HepG2 (cell line): ENCODE measurements at regions not wholly inside any gene's neighbourhood (a gene's known extent, or its start where the extent isn't known, plus 50 kb on each side); places are given as distances from the start of the nearest gene placed in this dataset.

Experiments
- CSRNP1 ChIP-seq: sonication (generic); formaldehyde crosslinking; IDR thresholded peaks from 2 replicates; pipeline ENCODE4 v1.8.1; 2023; ENCODE audit warnings: mild to moderate bottlenecking, missing genetic modification reagents
- GMEB2 ChIP-seq: IDR thresholded peaks from 2 replicates; pipeline ENCODE4 v1.6.1; 2016; ENCODE audit warnings: missing biosample characterization, missing genetic modification reagents, low read depth
- IRX3 ChIP-seq: sonication (generic); formaldehyde crosslinking; IDR thresholded peaks from 2 replicates; pipeline ENCODE4 v1.8.1; 2023; ENCODE audit warnings: mild to moderate bottlenecking, low read depth, missing genetic modification reagents, borderline replicate concordance
- PRDM10 ChIP-seq: sonication (generic); formaldehyde crosslinking; IDR thresholded peaks from 2 replicates; pipeline ENCODE4 v1.4.0; 2020; ENCODE audit warnings: low read depth, missing genetic modification reagents
- SNAPC2 ChIP-seq: sonication (generic); formaldehyde crosslinking; IDR thresholded peaks from 2 replicates; pipeline ENCODE4 v1.8.1; 2022; ENCODE audit warnings: mild to moderate bottlenecking, missing genetic modification reagents
- TFDP1 ChIP-seq: IDR thresholded peaks from 2 replicates; pipeline ENCODE4 v1.6.1; 2016; ENCODE audit warnings: missing compliant biosample characterization, missing genetic modification reagents, borderline replicate concordance
- ZBTB21 ChIP-seq: sonication (generic); formaldehyde crosslinking; IDR thresholded peaks from 2 replicates; pipeline ENCODE4 v1.4.0; 2020; ENCODE audit warnings: missing genetic modification reagents
- ZMYM2 ChIP-seq: sonication (generic); formaldehyde crosslinking; IDR thresholded peaks from 2 replicates; pipeline ENCODE4 v1.8.0; 2022; ENCODE audit warnings: mild to moderate bottlenecking, missing genetic modification reagents
- ZNF839 ChIP-seq: sonication (generic); formaldehyde crosslinking; IDR thresholded peaks from 2 replicates; pipeline ENCODE4 v1.4.0; 2020; ENCODE audit warnings: missing genetic modification reagents, mild to moderate bottlenecking, borderline replicate concordance
- TF ChIP-seq, protein P1 (sequence below): sonication (generic); formaldehyde crosslinking; IDR thresholded peaks from 2 replicates; pipeline ENCODE4 v1.4.0; 2020; ENCODE audit warnings: missing genetic modification reagents, mild to moderate bottlenecking, borderline replicate concordance
- TF ChIP-seq, protein P2 (sequence below): sonication (generic); formaldehyde crosslinking; IDR thresholded peaks from 2 replicates; pipeline ENCODE4 v1.5.0; 2020; ENCODE audit warnings: mild to moderate bottlenecking, missing genetic modification reagents

DNA sequence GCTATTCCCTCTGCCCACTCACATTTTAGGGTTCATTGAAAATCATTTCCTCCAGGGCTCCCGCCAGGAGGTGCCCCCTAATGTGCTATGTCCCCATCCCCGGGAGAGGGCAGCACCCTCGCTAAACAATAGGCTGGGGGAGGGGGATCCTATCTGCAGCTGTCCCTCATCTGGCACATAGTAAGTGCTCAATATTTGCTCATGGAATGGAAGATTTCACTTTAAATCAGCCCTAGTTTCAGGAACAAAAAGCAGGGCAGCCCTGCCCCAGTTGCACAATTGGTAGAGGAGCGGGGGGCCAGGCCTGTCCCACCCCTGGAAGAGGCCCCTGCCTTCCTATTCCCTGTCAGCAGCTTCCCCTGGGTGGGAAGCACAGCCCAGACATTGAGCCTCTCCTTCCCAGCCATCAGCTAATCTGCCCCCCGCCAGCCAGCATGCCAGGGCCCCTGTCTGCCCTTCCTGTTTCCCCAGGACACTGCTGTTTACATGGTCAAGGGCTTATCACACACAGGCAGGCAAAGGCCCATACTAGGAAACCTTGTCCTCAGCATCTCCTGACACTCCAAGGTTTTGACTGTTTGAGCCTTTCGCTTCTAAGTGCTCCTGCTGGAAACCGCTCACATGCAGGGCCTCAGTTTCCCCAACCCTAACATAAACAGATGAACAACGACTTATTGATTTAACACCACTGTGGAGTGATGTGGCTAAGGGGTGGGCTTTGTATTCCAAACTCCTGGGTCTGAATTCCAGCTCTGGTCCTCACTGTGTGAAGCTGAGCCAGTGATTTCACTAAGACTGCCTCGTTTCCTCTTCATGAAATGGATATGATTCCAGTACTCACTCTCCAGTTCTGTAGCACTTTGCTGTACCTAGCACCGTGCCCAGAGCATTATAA is 130.7 kb upstream of the ZMIZ1 start (continued):
- TF ChIP-seq, protein P1, sequence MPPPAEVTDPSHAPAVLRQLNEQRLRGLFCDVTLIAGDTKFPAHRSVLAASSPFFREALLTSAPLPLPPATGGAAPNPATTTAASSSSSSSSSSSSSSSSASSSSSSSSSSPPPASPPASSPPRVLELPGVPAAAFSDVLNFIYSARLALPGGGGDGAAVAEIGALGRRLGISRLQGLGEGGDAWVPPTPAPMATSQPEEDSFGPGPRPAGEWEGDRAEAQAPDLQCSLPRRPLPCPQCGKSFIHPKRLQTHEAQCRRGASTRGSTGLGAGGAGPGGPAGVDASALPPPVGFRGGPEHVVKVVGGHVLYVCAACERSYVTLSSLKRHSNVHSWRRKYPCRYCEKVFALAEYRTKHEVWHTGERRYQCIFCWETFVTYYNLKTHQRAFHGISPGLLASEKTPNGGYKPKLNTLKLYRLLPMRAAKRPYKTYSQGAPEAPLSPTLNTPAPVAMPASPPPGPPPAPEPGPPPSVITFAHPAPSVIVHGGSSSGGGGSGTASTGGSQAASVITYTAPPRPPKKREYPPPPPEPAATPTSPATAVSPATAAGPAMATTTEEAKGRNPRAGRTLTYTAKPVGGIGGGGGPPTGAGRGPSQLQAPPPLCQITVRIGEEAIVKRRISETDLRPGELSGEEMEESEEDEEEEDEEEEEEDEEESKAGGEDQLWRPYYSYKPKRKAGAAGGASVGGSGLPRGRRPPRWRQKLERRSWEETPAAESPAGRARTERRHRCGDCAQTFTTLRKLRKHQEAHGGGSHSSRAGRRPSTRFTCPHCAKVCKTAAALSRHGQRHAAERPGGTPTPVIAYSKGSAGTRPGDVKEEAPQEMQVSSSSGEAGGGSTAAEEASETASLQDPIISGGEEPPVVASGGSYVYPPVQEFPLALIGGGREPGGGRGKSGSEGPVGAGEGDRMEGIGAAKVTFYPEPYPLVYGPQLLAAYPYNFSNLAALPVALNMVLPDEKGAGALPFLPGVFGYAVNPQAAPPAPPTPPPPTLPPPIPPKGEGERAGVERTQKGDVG (CRISPR knock-in tag), result no peak
- no peak for TF ChIP-seq ZNF839 (CRISPR knock-in tag)
- TF ChIP-seq, protein P2, sequence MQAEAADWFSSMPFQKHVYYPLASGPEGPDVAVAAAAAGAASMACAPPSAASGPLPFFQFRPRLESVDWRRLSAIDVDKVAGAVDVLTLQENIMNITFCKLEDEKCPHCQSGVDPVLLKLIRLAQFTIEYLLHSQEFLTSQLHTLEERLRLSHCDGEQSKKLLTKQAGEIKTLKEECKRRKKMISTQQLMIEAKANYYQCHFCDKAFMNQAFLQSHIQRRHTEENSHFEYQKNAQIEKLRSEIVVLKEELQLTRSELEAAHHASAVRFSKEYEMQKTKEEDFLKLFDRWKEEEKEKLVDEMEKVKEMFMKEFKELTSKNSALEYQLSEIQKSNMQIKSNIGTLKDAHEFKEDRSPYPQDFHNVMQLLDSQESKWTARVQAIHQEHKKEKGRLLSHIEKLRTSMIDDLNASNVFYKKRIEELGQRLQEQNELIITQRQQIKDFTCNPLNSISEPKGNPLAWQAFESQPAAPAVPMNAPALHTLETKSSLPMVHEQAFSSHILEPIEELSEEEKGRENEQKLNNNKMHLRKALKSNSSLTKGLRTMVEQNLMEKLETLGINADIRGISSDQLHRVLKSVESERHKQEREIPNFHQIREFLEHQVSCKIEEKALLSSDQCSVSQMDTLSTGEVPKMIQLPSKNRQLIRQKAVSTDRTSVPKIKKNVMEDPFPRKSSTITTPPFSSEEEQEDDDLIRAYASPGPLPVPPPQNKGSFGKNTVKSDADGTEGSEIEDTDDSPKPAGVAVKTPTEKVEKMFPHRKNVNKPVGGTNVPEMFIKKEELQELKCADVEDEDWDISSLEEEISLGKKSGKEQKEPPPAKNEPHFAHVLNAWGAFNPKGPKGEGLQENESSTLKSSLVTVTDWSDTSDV (CRISPR knock-in tag), result no peak
- TF ChIP-seq SNAPC2 (CRISPR knock-in tag), result no peak
- no peak for TF ChIP-seq ZBTB21 (CRISPR knock-in tag)
- TF ChIP-seq TFDP1 (CRISPR knock-in tag), result no peak
- 0 out of 2 replicates have a peak, but pooled peaks have one; percentile 36 for TF ChIP-seq PRDM10 (CRISPR knock-in tag)
- TF ChIP-seq ZMYM2 (CRISPR knock-in tag), result no peak
- 0 out of 2 replicates have a peak, but pooled peaks have one; percentile 66 for TF ChIP-seq CSRNP1 (CRISPR knock-in tag)
- no peak for TF ChIP-seq IRX3 (CRISPR knock-in tag)
- no peak for TF ChIP-seq GMEB2 (CRISPR knock-in tag)
